Chondrocyte (in vitro differentiated cells): ENCODE measurements at regions not wholly inside any gene's neighbourhood (a gene's known extent, or its start where the extent isn't known, plus 50 kb on each side); places are given as distances from the start of the nearest gene placed in this dataset.

Experiments used
- DNase-seq: peaks from one replicate; pipeline ENCODE4 v3.0.0; 2021; ENCODE audit warnings: mixed read lengths, low spot score
- H3K27ac Mint-ChIP-seq: one replicate; pipeline ENCODE4 v1.8.0; 2021; ENCODE audit warnings: mild to moderate bottlenecking, moderate library complexity, mixed read lengths; ENCODE audit not compliant: unreplicated experiment
- H3K27me3 Mint-ChIP-seq: 2 replicates; pipeline ENCODE4 v1.8.0; 2021; ENCODE audit warnings: low read depth, mixed read lengths
- H3K36me3 Mint-ChIP-seq: 2 replicates; pipeline ENCODE4 v1.8.0; 2021; ENCODE audit warnings: low read depth, mixed read lengths
- H3K4me1 Mint-ChIP-seq: 2 replicates; pipeline ENCODE4 v1.8.0; 2021; ENCODE audit warnings: low read depth, mild to moderate bottlenecking, mixed read lengths
- H3K4me3 Mint-ChIP-seq: one replicate; pipeline ENCODE4 v1.8.0; 2021; ENCODE audit warnings: mild to moderate bottlenecking, moderate library complexity, mixed read lengths; ENCODE audit not compliant: unreplicated experiment
- H3K9me3 Mint-ChIP-seq: 2 replicates; pipeline ENCODE4 v1.8.0; 2021; ENCODE audit warnings: low read depth, mixed read lengths
- CTCF ChIP-seq: fragments of 200-600 bp; sonication (generic); IDR thresholded peaks from 2 replicates; pipeline ENCODE4 v1.5.0; 2021; ENCODE audit warnings: antibody characterized with exemption, mild to moderate bottlenecking, moderate library complexity

GRCh38 chr2:217370391-217370790 is 510.5 kb upstream of the TNP1 start:
- Mint-ChIP-seq H3K36me3 (no peaks in the 10 kb centered on the region), H3K27me3 (no peaks in the 10 kb centered on the region), H3K4me3 (no peak overlapping the region), H3K4me1 (peaks cover 55% of the 10 kb centered on the region), H3K9me3 (no peaks in the 10 kb centered on the region), H3K27ac (peak overlapping the region; percentile 18)
- no peak for DNase-seq
- TF ChIP-seq CTCF = no peak

DNA sequence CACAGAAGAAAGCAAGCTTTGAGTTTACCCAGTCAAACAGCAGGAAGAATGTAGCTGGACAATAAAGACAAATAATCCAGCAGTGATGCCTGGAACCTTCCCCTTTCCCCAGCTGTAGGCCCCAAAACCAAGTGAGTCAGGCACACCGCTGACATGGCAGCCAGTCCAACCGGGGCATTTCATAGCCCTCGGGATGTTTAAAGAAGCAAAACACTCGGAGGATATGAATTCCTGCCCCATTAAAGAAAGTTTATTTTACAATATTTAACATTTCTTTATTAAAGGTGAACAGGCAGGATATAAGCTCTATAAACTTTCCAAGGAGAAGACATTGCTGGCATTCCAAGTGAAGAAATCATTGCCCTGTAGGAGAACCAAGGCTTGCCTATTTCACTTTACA is 507.6 kb upstream of the TNP1 start:
- H3K4me3 Mint-ChIP-seq = no peak overlapping the region
- TF ChIP-seq CTCF = no peak
- DNase-seq = no peak
- H3K9me3 Mint-ChIP-seq = no peaks in the 10 kb centered on the region
- H3K27me3 Mint-ChIP-seq = no peaks in the 10 kb centered on the region
- H3K27ac Mint-ChIP-seq = no peak overlapping the region
- H3K36me3 Mint-ChIP-seq = no peaks in the 10 kb centered on the region
- H3K4me1 Mint-ChIP-seq = peaks cover 30% of the 10 kb centered on the region

DNA sequence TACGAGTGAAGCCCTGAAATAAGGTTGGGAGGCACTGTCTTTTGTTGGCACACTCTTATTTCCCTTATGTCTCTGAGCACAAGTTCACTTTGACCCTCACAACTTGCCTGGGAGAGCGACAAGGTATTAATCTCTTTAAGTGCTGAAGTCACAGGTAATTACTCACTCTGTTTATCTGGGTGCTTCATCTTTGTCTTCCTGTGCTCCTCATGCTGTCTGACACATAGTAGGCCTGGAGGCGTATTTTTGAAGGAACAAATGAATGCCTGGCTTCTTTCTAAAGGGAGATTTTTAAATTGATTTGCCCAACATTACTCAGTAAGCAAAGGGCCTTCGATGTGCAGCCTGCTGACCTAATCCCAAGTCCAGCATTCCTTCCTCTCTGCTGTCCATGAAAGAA is 507.1 kb upstream of the TNP1 start:
- no peaks in the 10 kb centered on the region for H3K36me3 Mint-ChIP-seq
- H3K27me3 Mint-ChIP-seq = no peaks in the 10 kb centered on the region
- TF ChIP-seq CTCF = no peak
- H3K4me3 Mint-ChIP-seq = no peak overlapping the region
- no peaks in the 10 kb centered on the region for H3K9me3 Mint-ChIP-seq
- peaks cover 29% of the 10 kb centered on the region for H3K4me1 Mint-ChIP-seq
- DNase-seq = no peak
- H3K27ac Mint-ChIP-seq = no peak overlapping the region

- Mint-ChIP-seq H3K27ac (no peak overlapping the region), H3K36me3 (no peaks in the 10 kb centered on the region), H3K4me3 (no peak overlapping the region), H3K4me1 (peaks cover 29% of the 10 kb centered on the region), H3K9me3 (no peaks in the 10 kb centered on the region), H3K27me3 (no peaks in the 10 kb centered on the region)
- DNase-seq = no peak
- TF ChIP-seq CTCF = no peak
Observed at GRCh38 chr2:217366266-217366895, 506.5 kb upstream of the TNP1 start.

DNA sequence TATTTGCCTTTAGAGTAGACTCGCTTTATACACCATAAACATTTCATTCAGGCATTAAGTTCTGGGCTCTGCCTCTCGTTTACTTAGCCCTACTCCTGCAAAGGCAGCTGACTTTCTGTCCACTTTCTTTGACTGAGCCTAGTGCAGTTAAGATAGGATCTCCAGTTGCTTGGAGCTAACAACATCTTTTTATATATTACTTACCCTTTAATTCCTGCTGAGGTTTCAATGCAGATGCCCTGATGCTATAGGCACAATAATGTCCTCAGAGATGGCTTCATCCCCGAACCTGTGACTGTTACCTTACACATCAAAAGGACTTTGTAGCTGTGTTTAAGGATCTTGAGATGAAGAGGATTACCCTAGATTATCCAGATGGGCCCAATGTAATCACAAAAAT is 505.8 kb upstream of the TNP1 start:
- no peaks in the 10 kb centered on the region for H3K9me3 Mint-ChIP-seq
- no peak overlapping the region for H3K27ac Mint-ChIP-seq
- peaks cover 31% of the 10 kb centered on the region for H3K4me1 Mint-ChIP-seq
- H3K4me3 Mint-ChIP-seq = no peak overlapping the region
- no peaks in the 10 kb centered on the region for H3K27me3 Mint-ChIP-seq
- no peak for TF ChIP-seq CTCF
- no peaks in the 10 kb centered on the region for H3K36me3 Mint-ChIP-seq
- DNase-seq = no peak
